KMS-11 (cell line): ENCODE measurements at regions not wholly inside any gene's neighbourhood (a gene's known extent, or its start where the extent isn't known, plus 50 kb on each side); places are given as distances from the start of the nearest gene placed in this dataset.

Experiments used
- H2AFZ ChIP-seq: fragments of 200-600 bp; sonication (generic); 2 replicates; pipeline ENCODE4 v1.6.1; 2016; ENCODE audit warnings: antibody characterized with exemption, mixed run types, low read depth
- H3K27ac ChIP-seq: fragments of 200-600 bp; sonication (generic); 2 replicates; pipeline ENCODE4 v1.6.1; 2016; ENCODE audit warnings: mild to moderate bottlenecking, mixed run types
- H3K27me3 ChIP-seq: fragments of 200-600 bp; sonication (generic); 2 replicates; pipeline ENCODE4 v1.6.1; 2017; ENCODE audit warnings: mild to moderate bottlenecking, low read depth, mixed run types, moderate library complexity; ENCODE audit not compliant: insufficient read depth
- H3K36me3 ChIP-seq: fragments of 200-600 bp; sonication (generic); 2 replicates; pipeline ENCODE4 v1.6.1; 2017; ENCODE audit warnings: mild to moderate bottlenecking, mixed run types; ENCODE audit not compliant: insufficient read depth
- H3K4me1 ChIP-seq: fragments of 200-600 bp; sonication (generic); 2 replicates; pipeline ENCODE4 v1.6.1; 2016; ENCODE audit warnings: mild to moderate bottlenecking, low read depth, mixed run types; ENCODE audit not compliant: poor library complexity, severe bottlenecking
- H3K4me2 ChIP-seq: fragments of 200-600 bp; sonication (generic); 2 replicates; pipeline ENCODE4 v1.7.0; 2016; ENCODE audit warnings: mild to moderate bottlenecking, mixed run types
- H3K4me3 ChIP-seq: fragments of 200-600 bp; sonication (generic); IDR thresholded peaks from 2 replicates; pipeline ENCODE4 v1.6.1; 2017; ENCODE audit warnings: low read depth, low read length, mixed read lengths; ENCODE audit not compliant: insufficient read depth
- H3K79me2 ChIP-seq: fragments of 200-600 bp; sonication (generic); 2 replicates; pipeline ENCODE4 v1.6.1; 2016; ENCODE audit warnings: low read depth, mixed run types; ENCODE audit not compliant: insufficient read depth
- H3K9ac ChIP-seq: fragments of 200-600 bp; sonication (generic); 2 replicates; pipeline ENCODE4 v1.6.1; 2016; ENCODE audit warnings: mild to moderate bottlenecking, mixed run types
- H4K20me1 ChIP-seq: fragments of 200-600 bp; sonication (generic); 2 replicates; pipeline ENCODE4 v1.6.1; 2016; ENCODE audit warnings: mild to moderate bottlenecking, mixed run types; ENCODE audit not compliant: insufficient read depth
- TF ChIP-seq, protein P1 (sequence below): fragments of 200-600 bp; sonication (generic); conservative IDR thresholded peaks from 2 replicates; pipeline ENCODE4 v1.6.1; 2017; ENCODE audit warnings: low read depth, mild to moderate bottlenecking, antibody characterized with exemption, low read length, moderate library complexity, mixed read lengths

GRCh38 chr11:29826878-29827277, 190.0 kb downstream of the KCNA4 start:
- TF ChIP-seq, protein P1, sequence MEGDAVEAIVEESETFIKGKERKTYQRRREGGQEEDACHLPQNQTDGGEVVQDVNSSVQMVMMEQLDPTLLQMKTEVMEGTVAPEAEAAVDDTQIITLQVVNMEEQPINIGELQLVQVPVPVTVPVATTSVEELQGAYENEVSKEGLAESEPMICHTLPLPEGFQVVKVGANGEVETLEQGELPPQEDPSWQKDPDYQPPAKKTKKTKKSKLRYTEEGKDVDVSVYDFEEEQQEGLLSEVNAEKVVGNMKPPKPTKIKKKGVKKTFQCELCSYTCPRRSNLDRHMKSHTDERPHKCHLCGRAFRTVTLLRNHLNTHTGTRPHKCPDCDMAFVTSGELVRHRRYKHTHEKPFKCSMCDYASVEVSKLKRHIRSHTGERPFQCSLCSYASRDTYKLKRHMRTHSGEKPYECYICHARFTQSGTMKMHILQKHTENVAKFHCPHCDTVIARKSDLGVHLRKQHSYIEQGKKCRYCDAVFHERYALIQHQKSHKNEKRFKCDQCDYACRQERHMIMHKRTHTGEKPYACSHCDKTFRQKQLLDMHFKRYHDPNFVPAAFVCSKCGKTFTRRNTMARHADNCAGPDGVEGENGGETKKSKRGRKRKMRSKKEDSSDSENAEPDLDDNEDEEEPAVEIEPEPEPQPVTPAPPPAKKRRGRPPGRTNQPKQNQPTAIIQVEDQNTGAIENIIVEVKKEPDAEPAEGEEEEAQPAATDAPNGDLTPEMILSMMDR: no peak
- H3K79me2 ChIP-seq: no peaks in the 10 kb centered on the region
- no peak overlapping the region for H3K4me2 ChIP-seq

GRCh38 chr11:29816359-29816758, 200.5 kb downstream of the KCNA4 start:
- Histone ChIP-seq H3K79me2 (no peaks in the 10 kb centered on the region), H3K4me2 (no peak overlapping the region), H4K20me1 (no peaks in the 10 kb centered on the region), H3K36me3 (no peaks in the 10 kb centered on the region), H3K27ac (no peak overlapping the region), H2AFZ (no peak overlapping the region), H3K4me1 (no peaks in the 10 kb centered on the region), H3K9ac (no peak overlapping the region), H3K4me3 (no peak overlapping the region), H3K27me3 (no peaks in the 10 kb centered on the region)
- TF ChIP-seq, protein P1: no peak

More at GRCh38 chr11:29826878-29827277, 190.0 kb downstream of the KCNA4 start:
- H3K36me3 ChIP-seq: no peaks in the 10 kb centered on the region
- no peaks in the 10 kb centered on the region for H3K27me3 ChIP-seq
- H2AFZ ChIP-seq: no peak overlapping the region
- no peak overlapping the region for H3K27ac ChIP-seq
- H3K4me3 ChIP-seq: no peak overlapping the region
- no peaks in the 10 kb centered on the region for H4K20me1 ChIP-seq
- no peak overlapping the region for H3K9ac ChIP-seq
- no peaks in the 10 kb centered on the region for H3K4me1 ChIP-seq

- TF ChIP-seq, protein P1: no peak
- Histone ChIP-seq H3K79me2 (no peaks in the 10 kb centered on the region), H4K20me1 (no peaks in the 10 kb centered on the region), H3K27me3 (no peaks in the 10 kb centered on the region), H3K36me3 (no peaks in the 10 kb centered on the region), H3K4me1 (no peaks in the 10 kb centered on the region), H3K9ac (no peak overlapping the region), H2AFZ (no peak overlapping the region), H3K4me3 (no peak overlapping the region), H3K27ac (no peak overlapping the region), H3K4me2 (no peak overlapping the region)
Measured at GRCh38 chr11:29809121-29809520, 207.7 kb downstream of the KCNA4 start.

GRCh38 chr11:29802522-29802921, 214.3 kb downstream of the KCNA4 start:
- no peak overlapping the region for H2AFZ ChIP-seq
- H3K4me2 ChIP-seq: no peak overlapping the region
- H3K79me2 ChIP-seq: no peaks in the 10 kb centered on the region
- H3K4me1 ChIP-seq: no peaks in the 10 kb centered on the region
- H3K27me3 ChIP-seq: no peaks in the 10 kb centered on the region
- no peaks in the 10 kb centered on the region for H4K20me1 ChIP-seq
- TF ChIP-seq, protein P1: no peak
- H3K27ac ChIP-seq: no peak overlapping the region
- no peak overlapping the region for H3K9ac ChIP-seq
- no peaks in the 10 kb centered on the region for H3K36me3 ChIP-seq
- no peak overlapping the region for H3K4me3 ChIP-seq
